ENCODE measurements at regions not wholly inside any gene's neighbourhood (a gene's known extent, or its start where the extent isn't known, plus 50 kb on each side); places are given as distances from the start of the nearest gene placed in this dataset.

GRCh38 chr14:40574780-40575179 lies 1031.9 kb upstream of the LRFN5 start:
- DNase-seq (ENCODE audit: low read depth in 2 of 2) = no peak

GRCh38 chr14:40525314-40525713 lies 1081.4 kb upstream of the LRFN5 start:
- DNase-seq (ENCODE audit: low read depth in 2 of 2) = no peak

- DNase-seq (ENCODE audit: low read depth in 2 of 2) = no peak
Observed at GRCh38 chr14:40523123-40523522, 1083.6 kb upstream of the LRFN5 start.

- DNase-seq (ENCODE audit: low read depth in 2 of 2) = no peak
Observed at GRCh38 chr14:40494483-40494882, 1062.2 kb upstream of the FBXO33 start.

- no peak for DNase-seq (ENCODE audit: low read depth in 2 of 2)
Observed at GRCh38 chr14:40487824-40488223, 1055.6 kb upstream of the FBXO33 start.

- DNase-seq (ENCODE audit: low read depth in 2 of 2) = no peak
Observed at GRCh38 chr14:40485688-40486087, 1053.5 kb upstream of the FBXO33 start.

GRCh38 chr14:40476005-40476404 lies 1043.8 kb upstream of the FBXO33 start:
- DNase-seq (ENCODE audit: low read depth in 2 of 2) = no peak

GRCh38 chr14:40467969-40468368 lies 1035.7 kb upstream of the FBXO33 start:
- no peak for DNase-seq (ENCODE audit: low read depth in 2 of 2)

- no peak for DNase-seq (ENCODE audit: low read depth in 2 of 2)
Observed at GRCh38 chr14:40464531-40464930, 1032.3 kb upstream of the FBXO33 start.

GRCh38 chr14:40463886-40464285 lies 1031.7 kb upstream of the FBXO33 start:
- DNase-seq (ENCODE audit: low read depth in 2 of 2) = no peak

GRCh38 chr14:40452674-40453073 lies 1020.4 kb upstream of the FBXO33 start:
- no peak for DNase-seq (ENCODE audit: low read depth in 2 of 2)

GRCh38 chr14:40447017-40447416 lies 1014.8 kb upstream of the FBXO33 start:
- no peak for DNase-seq (ENCODE audit: low read depth in 2 of 2)

GRCh38 chr14:40445020-40445419 lies 1012.8 kb upstream of the FBXO33 start:
- no peak for DNase-seq (ENCODE audit: low read depth in 2 of 2)

GRCh38 chr14:40436551-40436950 lies 1004.3 kb upstream of the FBXO33 start:
- DNase-seq (ENCODE audit: low read depth in 2 of 2) = no peak

GRCh38 chr14:40417777-40418401 lies 985.7 kb upstream of the FBXO33 start:
- no peak for DNase-seq (ENCODE audit: low read depth in 2 of 2)

GRCh38 chr14:40416565-40416964 lies 984.3 kb upstream of the FBXO33 start:
- no peak for DNase-seq (ENCODE audit: low read depth in 2 of 2)

GRCh38 chr14:40414386-40414785 lies 982.2 kb upstream of the FBXO33 start:
- no peak for DNase-seq (ENCODE audit: low read depth in 2 of 2)

GRCh38 chr14:40413136-40413535 lies 980.9 kb upstream of the FBXO33 start:
- no peak for DNase-seq (ENCODE audit: low read depth in 2 of 2)

GRCh38 chr14:40410708-40411107 lies 978.5 kb upstream of the FBXO33 start:
- no peak for DNase-seq (ENCODE audit: low read depth in 2 of 2)

GRCh38 chr14:40402957-40403356 lies 970.7 kb upstream of the FBXO33 start:
- DNase-seq (ENCODE audit: low read depth in 2 of 2) = no peak

GRCh38 chr14:40398981-40399380 lies 966.7 kb upstream of the FBXO33 start:
- no peak for DNase-seq (ENCODE audit: low read depth in 2 of 2)

GRCh38 chr14:40394634-40395340 lies 962.6 kb upstream of the FBXO33 start:
- DNase-seq (ENCODE audit: low read depth in 2 of 2) = no peak

GRCh38 chr14:40393143-40393542 lies 960.9 kb upstream of the FBXO33 start:
- no peak for DNase-seq (ENCODE audit: low read depth in 2 of 2)
